HG02970 (cell line): ENCODE measurements at regions not wholly inside any gene's neighbourhood (a gene's known extent, or its start where the extent isn't known, plus 50 kb on each side); places are given as distances from the start of the nearest gene placed in this dataset.

Source experiments
- ATAC-seq: cut with Tn5 transposase; IDR thresholded peaks from one replicate; pipeline ENCODE4 v1.9.1; 2021; ENCODE audit warnings: mild to moderate bottlenecking, moderate library complexity, moderate number of reproducible peaks; ENCODE audit not compliant: unreplicated experiment, low FRiP score

DNA sequence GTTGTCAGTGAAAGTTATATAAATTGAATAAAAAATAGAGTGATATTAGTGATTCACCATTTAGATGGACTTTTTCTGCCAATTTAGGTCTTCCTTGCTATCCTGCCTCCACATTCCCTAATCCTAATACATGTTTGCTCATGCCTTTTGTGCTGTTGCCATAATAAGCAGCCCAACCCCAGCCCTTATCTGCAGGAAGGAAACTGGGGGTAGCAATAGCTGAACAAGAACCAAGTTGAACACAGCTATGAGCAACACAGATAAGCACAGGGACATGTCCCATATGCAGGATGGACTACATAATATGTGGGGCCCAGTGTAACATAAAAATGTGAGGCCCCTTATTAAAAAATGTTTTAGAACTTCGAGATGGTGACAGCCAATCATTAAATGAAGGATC is 91.2 kb upstream of the AHR start:
- no peak for ATAC-seq

GRCh38 chr7:17209101-17209500 is 89.4 kb upstream of the AHR start:
- ATAC-seq: no peak

GRCh38 chr7:17211307-17211836 is 87.1 kb upstream of the AHR start:
- ATAC-seq: no peak

- ATAC-seq: no peak
Measured at GRCh38 chr7:17212188-17212587, 86.3 kb upstream of the AHR start.

DNA sequence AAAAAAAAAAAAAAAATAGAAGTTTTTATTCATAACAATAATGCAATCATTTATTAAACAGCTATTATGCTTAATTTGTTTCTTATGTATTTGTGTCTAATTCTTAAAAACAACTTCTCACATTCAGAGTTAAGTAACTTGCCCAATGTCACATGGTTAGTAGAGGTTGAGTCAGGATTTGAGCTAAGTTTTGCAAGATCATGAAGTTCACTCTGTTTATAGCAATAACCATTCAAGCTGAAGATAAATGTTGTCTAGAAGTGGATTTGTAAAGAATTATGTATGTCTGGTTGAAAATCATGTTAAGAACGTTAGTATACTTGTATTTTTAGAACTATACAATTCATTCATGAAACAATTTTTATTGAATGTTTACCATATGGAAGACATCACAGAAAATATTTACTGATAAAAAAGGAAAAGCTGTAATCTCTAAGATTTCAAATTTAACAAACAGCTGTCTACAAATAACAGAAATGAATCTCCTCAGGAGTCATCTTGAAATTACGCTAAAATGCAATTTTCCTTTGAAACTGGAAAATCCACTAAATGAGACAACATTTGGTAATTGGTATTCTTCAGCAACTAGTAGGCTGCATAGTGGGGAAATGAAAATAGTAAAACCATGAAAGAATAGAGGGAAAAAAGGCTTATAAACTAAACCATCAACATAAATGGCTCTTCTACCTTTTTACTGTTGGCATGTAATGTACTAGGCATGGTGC is 70.5 kb upstream of the AHR start:
- no peak for ATAC-seq

DNA sequence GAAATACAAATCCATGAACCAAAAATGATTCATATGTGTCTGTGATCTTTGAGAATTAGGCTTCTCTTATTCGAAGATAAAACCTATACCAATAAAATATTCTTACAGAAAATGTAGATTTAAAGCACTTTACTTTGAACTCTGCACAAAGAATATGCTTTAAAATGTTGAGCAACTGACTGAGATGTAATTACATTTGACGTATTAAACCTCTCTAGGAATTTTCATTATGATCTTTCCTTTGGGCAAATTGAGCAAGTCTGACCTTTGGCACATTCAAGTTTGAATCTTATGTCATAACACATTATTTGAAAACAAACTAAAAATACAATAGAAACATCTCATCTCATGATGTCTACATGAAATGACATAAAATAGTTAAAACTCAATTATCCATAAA is 69.2 kb upstream of the AHR start:
- ATAC-seq: no peak

DNA sequence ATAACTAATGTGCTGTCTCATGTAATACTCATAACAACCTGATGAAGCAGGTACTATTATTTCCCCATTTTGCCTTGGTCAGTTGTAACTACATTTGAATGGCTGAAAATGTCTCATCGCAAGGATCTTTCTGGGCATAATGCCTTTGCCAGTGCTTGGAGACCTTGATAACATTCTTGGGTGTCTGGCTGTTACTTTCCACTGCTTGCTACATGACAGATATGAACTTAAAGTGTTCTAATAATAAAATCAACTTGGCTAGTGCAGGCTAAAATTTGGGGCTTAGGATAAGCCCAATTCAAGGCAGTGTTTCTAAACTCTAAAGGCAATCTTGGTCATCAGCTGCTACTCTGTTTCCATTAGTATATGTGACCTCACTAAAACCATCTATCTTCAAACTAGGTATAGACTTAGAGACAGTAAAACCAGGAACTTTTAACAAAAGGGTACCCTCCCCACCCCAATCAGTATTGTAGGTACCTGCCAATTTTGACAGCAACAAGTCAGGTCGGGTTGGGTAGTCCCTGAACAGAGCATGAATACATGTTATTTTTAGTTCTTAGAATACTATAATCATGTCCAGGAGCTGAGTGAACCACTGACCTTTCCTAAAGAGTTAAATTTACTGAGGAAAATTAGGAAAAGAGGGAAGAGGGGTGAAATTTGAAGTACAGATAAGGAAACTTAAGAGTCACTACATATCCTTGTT is 68.2 kb upstream of the AHR start:
- ATAC-seq: no peak

- no peak for ATAC-seq
Measured at GRCh38 chr7:17233603-17234002, 64.8 kb upstream of the AHR start.

- ATAC-seq: peak; percentile 28
Measured at GRCh38 chr7:17234030-17234397, 64.4 kb upstream of the AHR start.

DNA sequence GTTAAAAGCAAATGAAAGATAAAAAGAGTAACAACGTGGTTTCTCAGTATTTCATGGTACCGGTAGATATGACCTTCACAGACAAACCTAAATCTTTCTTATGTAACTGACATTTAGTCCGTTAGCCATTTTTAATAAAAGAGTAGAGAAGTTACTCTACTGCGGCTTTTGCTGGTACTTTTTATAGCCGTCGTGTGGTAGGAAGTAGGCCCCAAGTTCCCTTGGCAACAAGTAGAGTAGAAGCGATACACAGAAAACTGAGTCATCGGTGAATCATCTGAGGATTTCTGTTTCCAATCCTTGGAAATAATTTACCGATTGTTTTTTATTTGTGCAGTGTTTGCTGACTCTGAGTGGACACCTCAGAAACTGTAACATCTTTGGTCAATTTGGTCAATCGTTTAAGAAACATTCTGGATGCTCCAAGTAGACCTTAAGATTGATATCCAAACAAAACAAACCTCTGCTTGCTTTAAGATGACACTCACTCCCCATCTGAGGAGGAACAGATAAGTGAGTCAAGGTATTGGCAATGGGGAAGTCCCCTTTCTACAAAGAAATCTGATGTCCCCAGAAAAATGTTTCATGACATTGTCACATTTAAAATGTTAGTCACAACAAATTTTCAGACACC is 63.9 kb upstream of the AHR start:
- peak; percentile 99 for ATAC-seq

GRCh38 chr7:17236171-17236570 is 62.3 kb upstream of the AHR start:
- ATAC-seq: no peak

GRCh38 chr7:17236603-17237002 is 61.8 kb upstream of the AHR start:
- ATAC-seq: no peak

GRCh38 chr7:17239046-17239445 is 59.4 kb upstream of the AHR start:
- no peak for ATAC-seq

DNA sequence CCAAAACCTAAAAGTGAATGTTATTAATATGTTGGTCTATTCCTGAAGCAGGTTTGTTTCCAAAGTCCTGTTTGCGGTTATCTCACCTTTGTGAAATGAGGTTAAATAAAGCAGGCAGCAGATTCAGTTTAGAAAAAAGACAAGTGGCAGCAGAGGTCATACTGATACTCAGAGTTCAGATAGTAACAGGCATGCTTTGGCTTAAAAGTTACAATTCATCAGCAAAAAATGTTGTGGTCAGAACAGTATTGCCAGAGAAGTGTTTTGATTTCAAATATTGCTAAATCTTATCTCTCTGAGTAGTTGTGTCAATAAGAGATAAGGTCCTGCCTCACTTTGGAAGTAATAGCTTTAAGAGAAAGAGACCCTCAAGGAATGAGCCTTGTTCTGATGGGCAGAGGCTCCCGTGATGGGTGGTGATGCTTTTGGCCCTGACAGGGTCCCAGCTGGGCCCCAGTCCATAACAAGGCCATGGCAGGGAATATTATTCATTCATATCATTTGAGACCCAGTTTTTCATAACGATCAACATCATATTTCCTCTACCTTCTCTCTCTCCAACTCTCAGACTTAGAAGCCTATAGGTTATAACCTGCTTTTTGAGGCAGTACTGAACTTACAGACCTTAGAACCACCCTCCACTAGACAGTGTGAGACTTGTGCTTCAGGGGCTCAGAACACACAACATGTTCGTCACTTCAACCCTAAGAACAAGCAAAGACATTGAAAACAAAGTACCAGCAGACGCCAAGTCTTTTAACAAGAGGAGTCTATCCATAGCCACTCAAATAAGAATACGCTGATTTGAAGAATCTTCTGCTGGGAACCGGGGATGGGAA is 58.5 kb upstream of the AHR start:
- no peak for ATAC-seq

DNA sequence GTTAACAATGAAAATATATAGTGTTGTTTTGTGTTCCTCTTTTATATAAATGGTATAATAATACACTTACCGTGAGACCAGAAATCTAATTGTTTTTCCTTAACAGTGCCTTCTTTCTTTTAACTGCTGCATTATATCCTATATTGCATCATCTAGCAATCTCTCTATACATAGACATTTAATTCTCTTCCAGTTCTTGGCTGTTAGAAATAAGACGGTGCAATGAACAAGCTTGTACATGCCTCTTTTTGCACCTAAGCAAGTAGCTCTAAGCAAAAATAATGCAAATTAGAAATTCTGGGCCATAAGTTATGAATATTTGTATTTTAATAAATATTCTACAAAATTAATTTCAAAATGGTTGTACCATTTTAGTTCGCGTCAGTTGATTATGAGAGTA is 55.9 kb upstream of the AHR start:
- ATAC-seq: no peak

- ATAC-seq: no peak
Measured at GRCh38 chr7:17244786-17245185, 53.7 kb upstream of the AHR start.

DNA sequence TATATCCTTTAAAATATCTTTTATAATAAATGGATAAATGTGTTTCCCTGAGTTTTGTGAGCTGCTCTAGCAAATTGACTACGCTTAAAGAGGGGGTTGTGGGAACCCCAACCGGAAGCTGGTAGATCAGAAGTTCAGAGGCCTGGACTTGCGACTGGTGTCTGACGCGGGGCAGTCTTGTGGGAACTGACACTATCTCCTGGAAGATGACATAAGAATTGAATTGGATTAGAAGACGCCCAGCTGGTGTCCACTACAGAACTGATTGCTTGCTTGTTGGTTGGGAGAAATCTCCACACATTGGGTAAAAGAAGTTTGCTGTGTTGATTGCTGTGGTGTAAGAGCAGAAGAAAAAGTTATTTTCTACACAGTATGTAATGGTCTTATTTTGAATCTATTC is 51.1 kb upstream of the AHR start:
- ATAC-seq: no peak

GRCh38 chr7:17248527-17248926 is 49.9 kb upstream of the AHR start:
- ATAC-seq: no peak
